ENCODE measurements at regions not wholly inside any gene's neighbourhood (a gene's known extent, or its start where the extent isn't known, plus 50 kb on each side); places are given as distances from the start of the nearest gene placed in this dataset.

- FAIRE-seq (no peak), DNase-seq (ENCODE audit: insufficient read length, low spot score) (no peak)
- TF ChIP-seq CTCF (IDR thresholded peaks at IDR 0.05; ENCODE audit: insufficient read depth, missing control alignments) = no peak
Measured at GRCh38 chr15:38885001-38885400, 320.4 kb upstream of the RASGRP1 start.

GRCh38 chr15:38885471-38885952 is 320.9 kb upstream of the RASGRP1 start:
- FAIRE-seq = no peak
- no peak for DNase-seq (ENCODE audit: insufficient read length, low spot score)
- no peak for TF ChIP-seq CTCF (IDR thresholded peaks at IDR 0.05; ENCODE audit: insufficient read depth, missing control alignments)

GRCh38 chr15:38886315-38887163 is 321.9 kb upstream of the RASGRP1 start:
- no peak for FAIRE-seq
- DNase-seq (ENCODE audit: insufficient read length, low spot score) = no peak
- TF ChIP-seq CTCF (IDR thresholded peaks at IDR 0.05; ENCODE audit: insufficient read depth, missing control alignments) = no peak

GRCh38 chr15:38888701-38889221 is 324.1 kb upstream of the RASGRP1 start:
- FAIRE-seq (no peak), DNase-seq (ENCODE audit: insufficient read length, low spot score) (no peak)
- TF ChIP-seq CTCF (IDR thresholded peaks at IDR 0.05; ENCODE audit: insufficient read depth, missing control alignments) = no peak

- DNase-seq (ENCODE audit: insufficient read length, low spot score) (no peak), FAIRE-seq (no peak)
- TF ChIP-seq CTCF (IDR thresholded peaks at IDR 0.05; ENCODE audit: insufficient read depth, missing control alignments) = no peak
Measured at GRCh38 chr15:38890194-38890593, 325.6 kb upstream of the RASGRP1 start.

GRCh38 chr15:38893925-38894242 is 329.3 kb upstream of the RASGRP1 start:
- DNase-seq (ENCODE audit: insufficient read length, low spot score) (no peak), FAIRE-seq (no peak)
- TF ChIP-seq CTCF (IDR thresholded peaks at IDR 0.05; ENCODE audit: insufficient read depth, missing control alignments) = no peak

Measured in D721Med (cell line).